ENCODE measurements at regions not wholly inside any gene's neighbourhood (a gene's known extent, or its start where the extent isn't known, plus 50 kb on each side); places are given as distances from the start of the nearest gene placed in this dataset.
A peak's percentile ranks its signal among the peaks of the same experiment; 100 is the strongest.

DNA sequence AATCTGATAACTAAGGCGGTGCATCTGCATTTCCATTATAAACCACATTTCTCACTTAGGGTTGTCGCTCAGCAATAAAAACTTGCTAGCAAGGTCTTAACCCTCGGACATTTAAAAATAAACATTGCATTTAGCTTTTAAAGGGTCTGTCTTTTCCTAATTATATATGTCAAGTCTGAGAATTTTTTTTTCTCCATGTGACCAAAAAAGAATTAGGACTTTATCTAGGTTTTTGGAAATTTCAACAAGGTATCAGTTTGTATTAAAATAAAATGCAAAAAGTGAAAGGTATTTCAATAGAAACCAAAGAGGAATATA, 198.1 kb downstream of the FOXA2 start:
- no TSS peak for BruUV-seq (replicated peaks)
- intact Hi-C loops (cut with micrococcal nuclease; ENCODE audit: unreplicated experiment), result loop anchor here (1.0 kb wide), 2 partner anchors 67 to 298 kb away; no protein-coding TSS in a partner anchor
- Mint-ChIP-seq H3K36me3 (ENCODE audit: insufficient read depth, unreplicated experiment) (no peaks in the 10 kb centered on the region), H3K27ac (ENCODE audit: unreplicated experiment) (no peak overlapping the region), H3K27me3 (ENCODE audit: insufficient read depth, unreplicated experiment) (no peaks in the 10 kb centered on the region), H3K4me3 (ENCODE audit: unreplicated experiment) (no peak overlapping the region), H3K9me3 (ENCODE audit: unreplicated experiment) (no peaks in the 10 kb centered on the region), H3K4me1 (ENCODE audit: low read depth, unreplicated experiment) (peaks cover 7% of the 10 kb centered on the region)
- H3K9me3 ChIP-seq, result no peaks in the 10 kb centered on the region
- ChIA-PET POLR2A (no interaction called here), CTCF (no interaction called here)
- H3K27me3 ChIP-seq (replicated peaks; ENCODE audit: control insufficient read depth, insufficient read depth, low read length), result no peaks in the 10 kb centered on the region
- TF ChIP-seq, protein P1, sequence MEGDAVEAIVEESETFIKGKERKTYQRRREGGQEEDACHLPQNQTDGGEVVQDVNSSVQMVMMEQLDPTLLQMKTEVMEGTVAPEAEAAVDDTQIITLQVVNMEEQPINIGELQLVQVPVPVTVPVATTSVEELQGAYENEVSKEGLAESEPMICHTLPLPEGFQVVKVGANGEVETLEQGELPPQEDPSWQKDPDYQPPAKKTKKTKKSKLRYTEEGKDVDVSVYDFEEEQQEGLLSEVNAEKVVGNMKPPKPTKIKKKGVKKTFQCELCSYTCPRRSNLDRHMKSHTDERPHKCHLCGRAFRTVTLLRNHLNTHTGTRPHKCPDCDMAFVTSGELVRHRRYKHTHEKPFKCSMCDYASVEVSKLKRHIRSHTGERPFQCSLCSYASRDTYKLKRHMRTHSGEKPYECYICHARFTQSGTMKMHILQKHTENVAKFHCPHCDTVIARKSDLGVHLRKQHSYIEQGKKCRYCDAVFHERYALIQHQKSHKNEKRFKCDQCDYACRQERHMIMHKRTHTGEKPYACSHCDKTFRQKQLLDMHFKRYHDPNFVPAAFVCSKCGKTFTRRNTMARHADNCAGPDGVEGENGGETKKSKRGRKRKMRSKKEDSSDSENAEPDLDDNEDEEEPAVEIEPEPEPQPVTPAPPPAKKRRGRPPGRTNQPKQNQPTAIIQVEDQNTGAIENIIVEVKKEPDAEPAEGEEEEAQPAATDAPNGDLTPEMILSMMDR (IDR thresholded peaks at IDR 0.05; ENCODE audit: insufficient read depth in 1 of 2, low read depth in 1 of 2, low read length in 1 of 2, severe bottlenecking in 1 of 2, unreplicated experiment in 1 of 2), result no peak
- H3K4me3 ChIP-seq (ENCODE audit: low read depth, low read length), result no peak overlapping the region
- H3K4me1 ChIP-seq, result no peaks in the 10 kb centered on the region
- H3K36me3 ChIP-seq (ENCODE audit: control insufficient read depth, insufficient read depth, low read length), result no peaks in the 10 kb centered on the region
- no peak for DNase-seq

DNA sequence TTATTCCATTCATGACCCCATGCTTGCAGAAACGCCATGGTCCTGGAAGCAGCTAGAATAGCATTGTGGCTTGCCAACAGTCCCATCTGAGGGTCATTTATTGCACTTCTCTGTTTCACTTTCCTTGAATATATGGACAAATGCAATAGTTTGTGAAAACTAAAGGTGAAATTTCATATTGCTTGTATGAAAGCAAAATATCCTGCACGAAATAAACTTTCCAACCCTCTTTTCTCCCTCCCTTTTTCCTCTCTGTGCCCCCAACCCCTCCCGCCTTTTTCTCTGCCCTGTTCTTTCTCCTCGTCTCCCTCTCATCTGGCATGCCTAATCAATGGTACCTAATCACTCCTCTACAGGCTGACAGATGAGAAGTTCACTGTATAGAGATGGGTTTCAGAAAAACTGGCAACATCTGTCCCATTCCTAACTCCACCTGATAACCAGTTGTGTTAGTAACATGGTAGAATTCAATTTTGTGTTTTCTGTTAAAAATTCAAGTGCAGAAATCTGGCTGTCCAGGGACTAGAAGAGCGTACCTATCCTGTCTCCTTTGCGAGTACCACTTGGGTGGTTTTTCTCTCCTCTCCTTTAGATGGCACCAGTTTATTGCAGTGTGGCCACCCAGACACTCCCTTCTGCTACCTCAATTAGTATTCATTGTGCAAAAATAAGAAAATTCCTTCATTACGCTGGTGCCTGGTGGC, 198.6 kb downstream of the FOXA2 start:
- POLR2A ChIA-PET, result interaction anchor here (0.6 kb wide), 1 partner anchor 199 kb away, joined by 9 read pairs; no protein-coding TSS in a partner anchor
- H3K36me3 Mint-ChIP-seq (ENCODE audit: insufficient read depth, unreplicated experiment), result no peaks in the 10 kb centered on the region
- H3K9me3 Mint-ChIP-seq (ENCODE audit: unreplicated experiment), result no peaks in the 10 kb centered on the region
- Histone ChIP-seq H3K36me3 (ENCODE audit: control insufficient read depth, insufficient read depth, low read length) (no peaks in the 10 kb centered on the region), H3K27me3 (replicated peaks; ENCODE audit: control insufficient read depth, insufficient read depth, low read length) (no peaks in the 10 kb centered on the region), H3K4me1 (no peaks in the 10 kb centered on the region), H3K4me3 (ENCODE audit: low read depth, low read length) (no peak overlapping the region), H3K9me3 (no peaks in the 10 kb centered on the region)
- BruUV-seq (replicated peaks), result no TSS peak
- TF ChIP-seq, protein P1 (IDR thresholded peaks at IDR 0.05; ENCODE audit: insufficient read depth in 1 of 2, low read depth in 1 of 2, low read length in 1 of 2, severe bottlenecking in 1 of 2, unreplicated experiment in 1 of 2), result peak; percentile 41 to 55
- H3K27me3 Mint-ChIP-seq (ENCODE audit: insufficient read depth, unreplicated experiment), result no peaks in the 10 kb centered on the region
- H3K4me1 Mint-ChIP-seq (ENCODE audit: low read depth, unreplicated experiment), result peaks cover 7% of the 10 kb centered on the region
- intact Hi-C loops (cut with micrococcal nuclease; ENCODE audit: unreplicated experiment), result loop anchor here (1.0 kb wide), 2 partner anchors 68 to 299 kb away; no protein-coding TSS in a partner anchor
- H3K4me3 Mint-ChIP-seq (ENCODE audit: unreplicated experiment), result no peak overlapping the region
- peak in 1 of 2 experiments; percentile 51 for DNase-seq
- no peak overlapping the region for H3K27ac Mint-ChIP-seq (ENCODE audit: unreplicated experiment)
- CTCF ChIA-PET, result no interaction called here

DNA sequence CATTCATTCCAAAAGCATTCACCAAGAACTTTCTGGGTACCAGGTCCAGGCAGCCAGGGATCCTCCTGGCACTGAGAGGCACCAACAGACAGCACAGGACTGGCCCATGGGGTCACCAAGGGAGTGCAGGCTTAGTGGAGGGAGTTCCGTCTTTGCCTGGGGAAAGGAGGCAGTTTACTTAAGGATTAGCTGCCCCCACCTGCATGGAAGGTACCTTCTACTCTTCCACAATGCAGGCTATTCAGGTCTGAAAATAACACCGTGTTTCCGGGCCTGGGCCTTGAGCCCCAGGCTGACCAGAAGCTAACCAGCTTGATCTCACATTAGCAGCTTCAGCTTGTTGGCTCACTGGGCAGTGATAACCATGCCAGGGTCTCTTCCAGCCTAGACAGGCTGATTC, 199.4 kb downstream of the FOXA2 start:
- Mint-ChIP-seq H3K9me3 (ENCODE audit: unreplicated experiment) (no peaks in the 10 kb centered on the region), H3K4me3 (ENCODE audit: unreplicated experiment) (no peak overlapping the region), H3K4me1 (ENCODE audit: low read depth, unreplicated experiment) (peaks cover under 1% of the 10 kb centered on the region), H3K27ac (ENCODE audit: unreplicated experiment) (no peak overlapping the region), H3K36me3 (ENCODE audit: insufficient read depth, unreplicated experiment) (no peaks in the 10 kb centered on the region), H3K27me3 (ENCODE audit: insufficient read depth, unreplicated experiment) (no peaks in the 10 kb centered on the region)
- ChIA-PET POLR2A (interaction anchor here (0.6 kb wide), 1 partner anchor 200 kb away, joined by 9 read pairs; no protein-coding TSS in a partner anchor), CTCF (interaction anchor here (0.7 kb wide), 1 partner anchor 227 kb away, joined by 3 read pairs; no protein-coding TSS in a partner anchor)
- BruUV-seq (replicated peaks), result no TSS peak
- H3K36me3 ChIP-seq (ENCODE audit: control insufficient read depth, insufficient read depth, low read length), result no peaks in the 10 kb centered on the region
- H3K9me3 ChIP-seq, result no peaks in the 10 kb centered on the region
- no peaks in the 10 kb centered on the region for H3K4me1 ChIP-seq
- TF ChIP-seq, protein P1 (IDR thresholded peaks at IDR 0.05; ENCODE audit: insufficient read depth in 1 of 2, low read depth in 1 of 2, low read length in 1 of 2, severe bottlenecking in 1 of 2, unreplicated experiment in 1 of 2), result no peak
- H3K4me3 ChIP-seq (ENCODE audit: low read depth, low read length), result no peak overlapping the region
- H3K27me3 ChIP-seq (replicated peaks; ENCODE audit: control insufficient read depth, insufficient read depth, low read length), result no peaks in the 10 kb centered on the region
- no peak for DNase-seq
- intact Hi-C loops (cut with micrococcal nuclease; ENCODE audit: unreplicated experiment), result no loop called here

Measured in Caco-2 (cell line).